ENCODE measurements at regions not wholly inside any gene's neighbourhood (a gene's known extent, or its start where the extent isn't known, plus 50 kb on each side); places are given as distances from the start of the nearest gene placed in this dataset.
"Not testable (repeated sequence)": the region's sequence is repeated elsewhere in the genome, so short reads cannot be mapped to it uniquely, and the experiment has no call there.

DNA sequence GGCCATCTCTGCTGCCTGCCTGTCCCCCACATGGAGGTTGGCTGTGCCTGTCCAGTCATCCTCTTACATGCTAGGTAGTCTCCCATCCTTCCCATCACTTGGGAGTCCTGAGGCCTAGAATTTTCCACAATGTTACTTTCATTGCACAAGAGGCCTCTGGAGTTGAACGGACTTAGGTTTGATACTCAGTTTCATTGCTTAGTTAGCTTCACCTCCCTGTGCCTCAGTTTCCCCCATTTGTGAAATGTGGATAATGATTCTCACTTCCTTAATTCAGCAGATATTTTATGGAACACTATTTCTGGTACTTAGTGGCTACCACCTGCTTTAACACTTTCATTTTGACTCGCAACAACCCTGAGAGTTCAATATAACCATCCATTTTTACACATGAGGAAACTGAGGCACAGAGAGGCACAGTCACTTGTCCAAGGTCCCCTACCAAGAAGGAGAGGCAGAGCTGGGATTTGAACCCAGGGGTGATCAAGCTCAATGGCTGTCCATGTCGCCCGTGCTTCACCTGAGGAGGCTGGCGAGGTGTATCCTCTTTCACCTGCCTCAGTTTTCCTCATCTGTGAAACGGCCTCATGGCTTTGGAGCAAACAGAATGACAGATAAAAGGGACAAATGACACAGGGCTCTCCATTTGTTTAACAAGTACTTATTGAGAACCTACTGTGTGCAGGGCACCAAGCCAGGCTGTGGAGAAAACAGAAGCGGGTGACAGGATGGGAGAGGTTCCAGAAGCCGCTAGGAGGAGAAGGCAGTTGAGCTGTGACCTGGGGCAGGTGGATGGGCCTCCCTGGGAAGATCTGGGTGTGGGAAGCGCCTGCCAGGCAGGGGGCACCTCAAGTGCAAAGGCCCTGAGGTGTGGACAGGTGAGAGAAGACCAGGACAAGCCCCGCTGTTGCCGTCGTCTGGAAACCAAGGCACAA lies 154.3 kb upstream of the PTPN1 start:
- in situ Hi-C loops (cut with MboI; ENCODE audit: low sequenced_read_pairs), result no loop called here

DNA sequence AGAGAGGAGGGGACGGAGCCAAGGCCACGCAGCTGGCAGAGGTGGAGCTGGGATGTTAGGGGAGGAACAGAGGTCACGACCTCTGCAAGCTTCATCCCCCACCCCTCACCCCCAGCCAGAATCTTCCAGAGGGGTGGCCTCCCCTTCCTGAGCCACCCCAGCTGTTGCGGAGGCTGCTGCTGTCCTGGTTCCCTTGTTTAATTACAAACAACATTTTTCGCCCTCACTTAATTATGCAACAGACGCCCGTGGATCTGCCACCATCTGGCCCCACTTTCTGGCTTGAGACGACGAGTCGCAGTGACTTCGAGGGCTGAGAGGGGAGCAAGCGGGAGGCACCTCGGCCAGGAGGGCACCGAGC lies 153.7 kb upstream of the PTPN1 start:
- in situ Hi-C loops (cut with MboI; ENCODE audit: low sequenced_read_pairs), result no loop called here

DNA sequence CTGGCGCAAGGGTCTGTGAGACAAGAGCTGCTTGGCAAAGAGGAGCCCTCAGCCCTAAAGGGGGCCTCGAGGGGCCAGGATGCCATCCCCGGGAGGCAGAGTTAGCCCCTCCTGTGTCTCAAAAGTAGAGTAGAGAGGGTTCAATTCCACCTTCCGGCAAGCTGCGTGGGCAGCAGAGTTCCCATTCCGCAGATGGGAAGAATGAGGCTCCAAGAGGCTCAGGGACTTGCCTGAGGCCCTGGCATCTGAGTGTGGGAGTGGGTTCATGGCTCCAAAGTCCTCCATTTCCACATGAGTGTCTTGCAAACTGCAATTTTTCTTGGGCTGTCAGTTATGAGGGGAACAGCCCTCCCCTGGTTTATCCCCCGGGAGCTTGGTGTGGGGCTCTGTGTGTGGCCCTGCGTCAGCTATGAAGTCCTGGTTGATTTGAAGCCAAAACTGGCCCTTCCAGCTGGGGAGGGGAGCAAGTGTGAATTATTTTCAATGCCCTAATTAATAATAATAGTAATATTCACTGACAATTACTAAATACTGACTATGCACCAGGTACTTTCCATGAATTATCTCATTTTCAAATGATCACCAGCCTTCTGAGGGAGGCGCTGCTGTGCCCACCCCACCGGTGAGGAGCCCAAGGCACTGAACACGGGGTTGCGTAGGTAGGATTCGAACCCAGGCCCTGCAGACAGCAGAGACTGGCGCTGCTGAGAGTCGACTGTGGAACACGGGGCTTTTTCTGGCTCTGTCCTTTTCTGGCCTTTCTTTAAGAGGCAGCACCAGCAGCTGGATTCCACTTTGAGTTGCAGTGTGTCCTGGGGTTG lies 153.0 kb upstream of the PTPN1 start:
- in situ Hi-C loops (cut with MboI; ENCODE audit: low sequenced_read_pairs), result no loop called here

DNA sequence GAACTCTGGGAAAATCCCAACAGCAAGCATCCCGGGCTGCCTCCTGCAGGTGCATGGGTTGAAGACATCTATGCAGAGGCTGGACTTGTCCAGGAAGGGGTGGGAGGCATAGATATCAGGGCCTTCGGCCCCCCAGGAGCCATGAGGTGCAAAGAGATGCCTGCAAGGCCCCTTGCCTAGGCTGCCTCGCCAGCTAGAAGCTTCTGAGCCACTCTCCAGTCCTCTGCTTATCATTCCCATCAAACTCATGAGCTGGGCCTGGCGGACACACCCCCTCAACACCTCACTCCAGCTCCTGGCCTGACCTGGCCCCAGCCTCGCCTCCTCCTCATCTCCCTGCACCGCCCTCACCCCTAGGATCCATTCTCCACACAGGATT lies 152.4 kb upstream of the PTPN1 start:
- in situ Hi-C loops (cut with MboI; ENCODE audit: low sequenced_read_pairs), result no loop called here

DNA sequence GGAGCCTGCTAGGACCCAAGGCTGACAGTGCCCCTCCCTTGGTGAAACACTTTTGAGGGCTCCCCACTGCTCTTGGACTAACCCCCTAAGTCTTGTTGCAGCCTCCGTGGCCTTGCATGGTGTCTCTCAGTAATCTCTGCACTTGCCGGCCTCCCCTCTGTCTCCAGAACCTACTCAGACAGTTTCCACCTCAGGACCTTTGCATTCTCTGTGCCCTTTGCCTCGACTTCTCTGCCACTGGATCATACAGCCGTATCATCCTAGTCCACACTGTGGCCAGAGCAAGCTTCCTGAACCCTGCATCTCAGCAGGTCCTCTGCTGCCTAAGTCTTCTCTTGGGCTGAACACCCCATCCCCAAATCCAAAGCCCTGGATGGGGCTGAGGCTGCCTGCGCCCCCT lies 152.0 kb upstream of the PTPN1 start:
- in situ Hi-C loops (cut with MboI; ENCODE audit: low sequenced_read_pairs), result no loop called here

DNA sequence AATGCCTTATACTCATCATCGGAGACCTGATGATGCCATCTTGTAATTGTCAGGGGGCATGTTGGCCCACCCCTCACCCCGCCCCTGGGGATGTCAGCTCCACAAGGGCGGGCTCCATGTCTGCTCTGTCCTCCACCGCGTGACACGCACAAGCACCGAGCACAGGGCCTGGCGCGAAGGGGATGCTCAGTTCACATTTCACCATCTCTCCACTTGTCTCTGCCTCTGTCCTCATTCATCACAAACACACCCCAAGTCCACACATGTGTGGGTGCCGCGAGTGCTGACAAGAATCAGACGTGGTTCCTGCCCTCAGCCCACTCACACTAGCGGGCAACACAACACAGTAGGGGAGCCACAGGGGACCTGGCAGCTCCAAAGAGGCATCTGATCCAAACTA lies 151.2 kb upstream of the PTPN1 start:
- in situ Hi-C loops (cut with MboI; ENCODE audit: low sequenced_read_pairs), result no loop called here

DNA sequence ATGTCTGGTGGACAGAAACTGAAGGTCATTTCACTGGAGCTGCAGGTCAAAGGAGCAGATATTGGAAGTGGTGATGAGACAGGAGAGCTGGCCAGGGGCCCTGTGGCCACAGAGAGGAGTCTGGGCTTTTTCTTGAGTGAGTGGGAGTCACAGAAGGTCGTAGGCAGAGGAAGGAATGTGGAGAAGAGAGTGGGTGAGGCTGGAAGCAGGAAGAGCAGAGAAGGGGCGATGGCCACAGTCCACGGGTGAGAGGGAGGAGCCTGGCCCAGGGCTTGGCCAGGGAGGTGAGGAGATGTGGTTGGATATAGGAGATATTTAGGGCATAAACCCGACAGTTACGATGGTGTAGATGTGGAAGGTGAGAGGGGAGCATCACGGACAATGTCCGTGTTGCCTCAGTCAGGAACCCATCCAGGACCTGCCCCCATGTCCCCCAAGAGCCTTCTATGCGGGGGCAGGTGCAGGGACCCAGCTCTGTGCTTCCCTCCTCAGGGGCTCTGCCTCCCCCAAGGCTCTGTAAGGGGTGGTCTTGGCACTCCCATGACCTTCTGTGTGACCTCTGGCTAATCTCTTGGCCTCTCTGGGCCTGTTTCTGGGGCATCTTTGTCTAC lies 150.5 kb upstream of the PTPN1 start:
- in situ Hi-C loops (cut with MboI; ENCODE audit: low sequenced_read_pairs), result no loop called here

DNA sequence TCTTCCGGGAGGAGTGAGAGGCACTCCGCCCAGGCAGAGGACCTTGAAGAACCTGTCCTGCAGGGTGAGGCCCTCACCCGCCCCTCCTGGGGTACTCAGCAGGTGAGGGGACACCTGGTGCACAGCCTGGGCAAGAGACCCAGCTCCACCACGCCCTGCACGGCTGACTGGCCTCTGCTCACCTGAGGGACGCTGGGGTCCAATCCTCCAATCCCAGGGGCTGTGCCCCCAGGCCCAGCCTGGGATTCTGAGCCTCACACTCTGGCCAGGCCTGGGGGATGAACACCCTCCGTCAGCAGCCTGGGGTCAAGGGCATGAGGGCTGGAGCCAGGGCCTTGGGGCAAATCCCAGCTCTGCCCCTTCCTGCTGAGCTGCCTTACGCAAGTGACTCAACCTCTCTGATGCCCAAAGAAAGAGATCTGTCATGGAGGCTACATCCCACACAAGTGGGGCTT lies 149.9 kb upstream of the PTPN1 start:
- in situ Hi-C loops (cut with MboI; ENCODE audit: low sequenced_read_pairs), result no loop called here

DNA sequence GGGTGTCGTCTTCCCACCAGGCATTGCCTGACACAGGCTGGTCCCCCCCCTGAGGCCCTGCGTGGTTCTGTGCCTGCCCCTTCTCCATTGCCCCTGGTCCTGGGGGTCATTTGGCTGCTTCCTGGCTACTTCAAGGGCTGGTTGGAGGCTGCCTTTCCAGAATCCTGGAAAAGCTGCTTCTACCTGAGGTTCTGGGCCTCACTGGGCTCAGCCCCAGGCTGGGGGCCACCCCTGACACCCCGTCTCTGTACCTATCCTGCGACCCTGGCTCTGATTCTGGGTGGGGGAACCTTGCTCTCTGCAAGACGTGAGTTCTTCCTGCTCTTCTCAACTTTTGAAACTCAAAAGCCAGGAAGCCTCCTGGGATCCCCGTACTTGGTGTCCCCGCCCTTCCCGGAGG lies 149.3 kb upstream of the PTPN1 start:
- in situ Hi-C loops (cut with MboI; ENCODE audit: low sequenced_read_pairs), result no loop called here

DNA sequence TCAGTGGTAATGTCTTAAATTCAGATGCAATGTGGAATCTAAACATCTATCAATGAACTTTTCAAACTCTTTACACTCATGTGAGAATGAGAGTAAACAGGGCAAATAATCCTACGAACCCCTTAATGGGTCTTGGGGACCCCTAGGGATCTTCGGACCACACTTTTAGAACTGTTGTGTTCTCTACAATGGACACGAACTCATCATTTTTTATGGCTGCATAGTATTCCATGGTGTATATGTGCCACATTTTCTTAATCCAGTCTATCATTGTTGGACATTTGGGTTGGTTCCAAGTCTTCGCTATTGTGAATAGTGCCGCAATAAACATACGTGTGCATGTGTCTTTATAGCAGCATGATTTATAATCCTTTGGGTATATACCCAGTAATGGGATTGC lies 148.0 kb upstream of the PTPN1 start:
- in situ Hi-C loops (cut with MboI; ENCODE audit: low sequenced_read_pairs), result not testable (repeated sequence)

DNA sequence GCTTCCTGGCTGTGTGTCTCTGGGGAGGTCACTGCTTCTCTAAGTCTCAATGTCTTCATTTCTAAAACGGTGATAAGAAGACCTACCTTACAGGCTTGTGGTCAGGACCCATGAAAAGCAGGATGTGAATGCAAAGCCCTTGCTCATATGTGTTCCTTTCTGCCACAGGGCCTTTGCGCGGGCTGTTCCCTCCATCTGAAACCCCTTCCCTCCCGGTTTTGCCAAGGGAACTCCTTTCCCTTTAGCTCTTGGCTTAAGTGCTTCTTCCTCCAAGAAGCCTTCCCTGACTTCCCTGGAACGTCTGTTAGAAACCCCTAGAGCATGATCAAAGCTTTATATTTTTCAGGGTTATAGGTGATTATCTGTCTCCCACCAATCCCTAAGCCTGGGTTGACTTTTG lies 147.2 kb upstream of the PTPN1 start:
- in situ Hi-C loops (cut with MboI; ENCODE audit: low sequenced_read_pairs), result no loop called here

DNA sequence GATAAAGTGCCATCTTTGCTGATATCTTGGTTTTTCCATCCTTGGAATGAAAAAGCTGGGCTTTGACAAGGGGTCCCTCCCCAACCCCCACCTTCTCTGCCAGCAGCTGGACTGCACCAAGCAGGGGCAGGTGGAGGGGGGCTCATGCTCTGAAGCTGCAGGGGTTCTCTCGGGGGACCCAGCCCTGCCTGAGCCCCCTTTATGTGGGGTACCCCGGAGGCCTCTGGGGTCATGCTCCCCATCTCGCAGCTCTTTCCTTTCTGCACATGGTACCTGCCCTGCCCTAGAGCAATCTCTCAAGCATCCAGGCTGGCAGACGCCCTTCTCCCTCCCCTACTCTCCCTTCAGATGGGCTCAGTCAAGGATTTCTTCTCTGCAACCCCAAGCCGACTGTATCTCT lies 146.7 kb upstream of the PTPN1 start:
- in situ Hi-C loops (cut with MboI; ENCODE audit: low sequenced_read_pairs), result no loop called here

DNA sequence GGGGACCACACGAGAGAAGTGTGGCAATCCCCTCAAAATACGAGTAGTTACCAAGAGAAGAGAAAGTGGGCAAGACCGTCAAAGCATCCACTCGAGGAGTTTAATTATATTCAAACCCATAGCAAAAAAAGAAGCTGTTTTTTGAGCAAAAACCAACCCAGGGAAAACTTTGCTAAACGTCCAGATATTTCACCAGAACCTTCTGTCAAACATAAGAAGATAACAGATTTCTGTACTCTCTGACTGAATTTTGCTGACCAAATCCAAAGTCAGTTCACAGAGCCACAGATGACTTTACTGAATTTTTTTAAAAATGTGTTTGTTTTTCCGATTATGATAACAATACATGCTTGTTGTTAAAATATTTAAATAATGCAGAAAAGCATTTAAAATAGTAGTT lies 145.6 kb upstream of the PTPN1 start:
- in situ Hi-C loops (cut with MboI; ENCODE audit: low sequenced_read_pairs), result no loop called here

DNA sequence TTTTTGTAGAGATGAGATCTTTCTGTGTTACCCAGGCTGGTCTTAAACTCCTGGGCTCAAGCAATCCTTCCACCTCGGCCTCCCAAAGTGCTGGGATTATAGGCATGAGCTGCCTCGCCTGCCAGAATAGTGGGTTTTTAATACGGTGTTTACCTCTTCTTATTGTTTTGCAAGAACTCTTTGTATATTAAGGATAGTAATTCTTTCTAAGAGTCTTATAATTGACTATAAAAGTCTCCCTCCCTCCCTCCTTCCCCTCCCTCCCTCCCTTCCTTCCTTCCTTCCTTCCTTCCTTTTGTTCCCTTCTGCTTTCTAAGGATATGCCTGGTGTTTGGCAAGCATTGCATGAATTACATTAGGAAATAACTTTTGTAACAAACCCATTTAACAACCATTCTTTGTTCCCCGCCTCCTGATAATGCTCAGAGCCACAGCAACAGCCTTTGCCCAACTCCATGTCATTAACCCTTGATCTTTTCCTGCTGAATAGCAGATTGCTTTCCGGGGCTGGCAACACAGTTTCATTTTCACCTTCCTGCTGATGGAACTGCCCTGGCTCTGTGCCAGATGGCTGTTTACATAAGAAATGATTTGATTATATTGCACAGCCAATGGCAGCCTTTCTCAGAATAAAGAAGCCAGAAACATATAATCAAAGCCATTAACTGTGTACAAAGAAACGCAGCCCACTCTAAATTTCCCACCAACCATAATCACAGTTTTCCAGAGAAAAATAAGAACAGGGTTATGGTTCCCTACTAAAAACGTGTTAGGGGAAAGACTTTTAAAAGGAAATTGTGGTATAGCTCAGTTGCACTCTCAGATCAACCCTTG lies 143.7 kb upstream of the PTPN1 start:
- in situ Hi-C loops (cut with MboI; ENCODE audit: low sequenced_read_pairs), result no loop called here

DNA sequence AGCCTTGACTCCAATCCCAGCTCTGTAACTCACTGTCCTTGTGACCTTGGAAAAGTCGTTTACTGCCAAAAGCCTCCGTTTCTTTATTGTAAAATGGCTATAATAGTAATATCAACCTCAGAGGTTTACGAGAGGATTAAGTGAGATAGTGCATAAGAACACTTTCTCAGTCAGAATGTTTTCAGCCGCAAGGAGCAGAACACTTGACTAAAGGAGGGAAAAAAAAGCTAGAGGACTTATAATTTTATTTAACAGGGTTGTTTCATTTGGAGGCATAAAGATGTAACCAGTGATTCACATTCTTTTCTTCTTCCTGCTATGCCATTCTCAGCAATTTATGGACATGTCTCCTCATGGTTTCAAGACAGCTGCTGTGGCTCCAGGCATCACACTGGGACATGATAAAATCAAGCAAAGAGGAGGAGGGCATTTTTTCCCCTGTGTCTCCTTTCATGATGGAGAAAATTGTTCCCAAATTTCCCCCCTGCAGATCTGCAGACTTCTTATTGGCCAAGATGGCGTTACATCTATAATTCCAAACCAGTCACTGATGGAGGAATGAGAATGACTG lies 143.0 kb upstream of the PTPN1 start:
- in situ Hi-C loops (cut with MboI; ENCODE audit: low sequenced_read_pairs), result no loop called here

DNA sequence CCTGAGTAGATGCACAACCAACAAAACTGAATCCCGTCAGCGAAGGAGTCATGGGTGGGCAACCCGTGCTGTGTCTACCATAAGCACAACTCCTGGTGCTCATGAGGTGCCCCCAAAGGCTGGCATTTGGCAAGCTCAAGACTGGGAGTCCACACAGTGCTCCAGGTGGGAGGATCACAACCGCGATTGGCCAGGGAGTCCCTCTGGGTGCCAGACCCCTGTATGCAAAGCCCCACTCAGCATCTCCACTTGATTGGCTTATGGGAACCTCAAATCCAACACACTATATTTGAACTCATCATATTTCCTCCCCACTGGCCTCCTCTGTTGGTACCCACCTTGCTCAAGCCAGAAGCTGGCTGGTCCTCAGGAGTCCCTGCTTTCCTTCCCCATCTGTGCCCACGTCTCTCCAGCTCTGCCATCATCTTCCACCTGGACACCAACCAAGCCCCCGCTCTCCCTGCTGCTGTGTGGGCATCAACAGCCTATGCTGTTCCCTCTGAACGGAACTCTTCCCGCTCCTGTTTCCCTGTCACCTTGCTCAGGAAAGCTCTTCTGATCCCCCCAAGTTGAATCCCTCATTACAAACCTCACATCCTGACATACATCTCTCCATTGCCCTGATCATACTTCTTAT lies 142.3 kb upstream of the PTPN1 start:
- in situ Hi-C loops (cut with MboI; ENCODE audit: low sequenced_read_pairs), result no loop called here

DNA sequence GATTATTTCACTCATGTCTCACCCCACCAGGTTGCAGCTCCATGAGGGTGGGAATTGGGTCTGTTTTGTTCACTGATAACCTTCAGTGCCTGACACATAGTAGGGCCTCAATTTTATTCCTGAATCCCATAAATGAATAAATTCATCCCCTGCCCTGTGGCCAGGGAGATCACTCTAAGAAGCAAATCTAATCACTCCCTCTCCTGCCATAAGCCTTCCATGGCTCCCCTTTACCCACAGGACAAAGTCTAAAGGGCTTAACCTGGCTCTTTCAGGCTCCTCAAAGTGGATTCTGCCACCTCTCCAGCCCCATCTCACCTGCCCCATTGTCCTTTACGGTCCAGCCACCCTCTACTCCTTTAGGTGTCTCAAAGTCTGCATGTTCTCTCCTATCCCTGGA lies 141.8 kb upstream of the PTPN1 start:
- in situ Hi-C loops (cut with MboI; ENCODE audit: low sequenced_read_pairs), result no loop called here

DNA sequence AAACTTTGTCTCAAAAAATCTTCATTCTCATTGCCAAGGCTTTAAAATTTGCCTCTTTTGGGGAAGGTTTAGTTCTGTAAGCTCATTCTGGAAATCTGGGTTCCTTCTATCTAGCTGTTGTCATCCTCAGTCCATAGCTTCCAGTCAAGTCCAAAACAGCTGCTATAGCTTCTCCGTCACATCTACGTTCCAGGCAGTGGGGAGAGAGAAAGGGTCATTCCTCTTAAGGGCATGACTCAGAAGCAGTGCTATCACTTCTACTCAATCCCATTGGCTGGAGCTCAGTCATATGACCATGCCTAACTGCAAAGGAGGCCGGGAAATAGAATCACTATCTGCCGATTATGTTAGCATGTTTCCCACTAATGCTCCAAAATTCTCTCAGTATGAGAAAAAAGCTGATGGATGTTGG lies 141.4 kb upstream of the PTPN1 start:
- in situ Hi-C loops (cut with MboI; ENCODE audit: low sequenced_read_pairs), result no loop called here

DNA sequence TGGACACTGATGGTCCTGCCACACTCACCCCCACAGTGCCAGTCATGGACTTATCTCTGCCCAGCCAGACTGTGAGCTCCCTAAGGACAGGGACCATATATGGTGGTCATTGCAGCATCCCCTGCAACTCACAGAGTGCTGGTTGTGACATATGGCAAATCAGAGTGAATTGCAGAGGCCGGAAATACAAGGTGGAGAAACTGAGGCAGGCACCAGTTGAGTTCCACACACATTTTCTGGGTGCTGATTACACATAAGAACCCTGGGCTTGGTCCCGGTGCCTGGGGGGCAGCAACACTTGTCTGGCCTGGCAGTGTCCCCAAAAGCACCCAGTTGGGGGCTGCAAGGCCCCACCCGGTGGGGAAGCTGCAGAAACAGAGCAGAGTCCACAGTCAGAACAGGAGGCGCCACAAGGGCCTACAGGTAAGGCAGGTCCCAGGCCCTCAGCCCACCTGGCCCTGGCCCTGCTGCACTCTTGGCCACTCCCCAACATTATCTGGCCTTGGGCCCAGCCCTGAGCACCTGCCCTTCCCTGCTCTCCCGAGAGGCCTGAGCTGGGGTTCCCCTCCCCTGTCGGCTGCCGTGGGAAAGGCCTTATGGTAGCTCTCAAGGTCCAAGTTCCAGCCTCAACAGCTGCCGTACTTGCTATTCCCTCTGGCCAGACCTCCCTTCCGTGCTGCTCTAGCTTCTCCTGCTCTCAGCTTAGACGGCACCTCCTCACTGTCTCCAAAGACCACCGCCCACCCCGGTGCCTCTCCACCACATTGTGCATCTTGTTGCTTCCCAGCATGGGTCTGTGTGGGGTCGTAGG lies 140.8 kb upstream of the PTPN1 start:
- in situ Hi-C loops (cut with MboI; ENCODE audit: low sequenced_read_pairs), result no loop called here
